HCT116 (cell line): ENCODE measurements at regions not wholly inside any gene's neighbourhood (a gene's known extent, or its start where the extent isn't known, plus 50 kb on each side); places are given as distances from the start of the nearest gene placed in this dataset.

Source experiments
- EZH2 ChIP-seq: fragments of 200-600 bp; sonication (generic); IDR thresholded peaks from 2 replicates; pipeline ENCODE4 v1.6.1; 2017; ENCODE audit warnings: antibody characterized with exemption, mixed run types
- TF ChIP-seq, protein P1 (sequence below), 3 experiments: fragments of 200-600 bp in 1 of 3; sonication (generic) in 1 of 3; IDR thresholded peaks in 2 of 3; conservative IDR thresholded peaks in 1 of 3; 2 replicates each; pipeline ENCODE4 v1.5.1; 2012 to 2017; ENCODE audit warnings: low read depth in 2 of 3, low read length in 2 of 3, antibody characterized with exemption in 1 of 3, borderline replicate concordance in 1 of 3, control low read depth in 1 of 3, mild to moderate bottlenecking in 1 of 3, mixed read lengths in 1 of 3, mixed run types in 1 of 3, moderate library complexity in 1 of 3; ENCODE audit not compliant: insufficient read depth in 1 of 3

DNA sequence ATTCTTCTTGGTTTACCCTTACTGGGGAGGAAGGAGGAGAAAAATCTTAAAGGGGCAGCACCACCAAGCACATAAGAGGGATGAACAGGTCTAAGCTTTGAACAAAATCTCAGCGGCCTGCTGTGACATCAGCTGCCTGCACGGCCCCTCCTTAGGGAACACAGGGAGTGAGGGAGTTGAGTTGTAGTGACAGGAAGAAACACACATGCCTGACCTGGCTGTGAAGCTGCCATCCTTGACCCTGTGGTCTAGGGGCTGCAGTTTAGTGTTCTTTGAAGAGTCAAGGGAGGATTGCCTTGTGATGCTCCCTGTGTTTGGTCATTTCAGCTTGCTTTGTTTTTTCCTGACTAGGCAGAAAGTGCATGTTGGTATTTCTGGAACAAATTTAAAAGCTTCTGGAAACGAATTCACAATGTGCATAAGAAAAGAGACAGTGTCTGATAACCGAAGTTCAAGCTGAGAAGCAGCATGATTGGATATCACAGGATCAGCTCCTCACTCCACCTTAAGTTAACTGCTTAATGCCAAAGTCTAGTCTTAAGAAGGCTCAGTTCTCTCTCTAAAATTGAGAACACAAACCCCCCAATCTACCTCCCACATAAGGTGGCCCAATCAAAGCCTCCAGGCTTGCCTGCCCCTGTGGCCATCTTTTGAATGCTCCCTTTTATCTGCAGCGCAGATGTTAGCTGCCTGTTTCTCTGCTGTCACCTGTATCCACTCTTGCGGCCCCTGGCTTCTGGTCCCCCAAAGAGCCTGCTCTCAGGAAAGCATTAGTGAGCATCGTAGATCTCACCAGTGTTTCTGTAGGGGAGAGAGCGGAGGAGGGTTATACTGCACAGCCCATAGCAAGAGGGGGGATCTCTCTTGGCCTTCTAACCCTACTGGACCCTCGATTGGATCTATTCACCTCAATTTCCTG is 82.2 kb downstream of the SCN11A start:
- TF ChIP-seq, protein P1, sequence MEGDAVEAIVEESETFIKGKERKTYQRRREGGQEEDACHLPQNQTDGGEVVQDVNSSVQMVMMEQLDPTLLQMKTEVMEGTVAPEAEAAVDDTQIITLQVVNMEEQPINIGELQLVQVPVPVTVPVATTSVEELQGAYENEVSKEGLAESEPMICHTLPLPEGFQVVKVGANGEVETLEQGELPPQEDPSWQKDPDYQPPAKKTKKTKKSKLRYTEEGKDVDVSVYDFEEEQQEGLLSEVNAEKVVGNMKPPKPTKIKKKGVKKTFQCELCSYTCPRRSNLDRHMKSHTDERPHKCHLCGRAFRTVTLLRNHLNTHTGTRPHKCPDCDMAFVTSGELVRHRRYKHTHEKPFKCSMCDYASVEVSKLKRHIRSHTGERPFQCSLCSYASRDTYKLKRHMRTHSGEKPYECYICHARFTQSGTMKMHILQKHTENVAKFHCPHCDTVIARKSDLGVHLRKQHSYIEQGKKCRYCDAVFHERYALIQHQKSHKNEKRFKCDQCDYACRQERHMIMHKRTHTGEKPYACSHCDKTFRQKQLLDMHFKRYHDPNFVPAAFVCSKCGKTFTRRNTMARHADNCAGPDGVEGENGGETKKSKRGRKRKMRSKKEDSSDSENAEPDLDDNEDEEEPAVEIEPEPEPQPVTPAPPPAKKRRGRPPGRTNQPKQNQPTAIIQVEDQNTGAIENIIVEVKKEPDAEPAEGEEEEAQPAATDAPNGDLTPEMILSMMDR (IDR thresholded peaks at IDR 0.05 in 2 of 3, conservative IDR thresholded peaks at IDR 0.05 in 1 of 3; ENCODE audit: borderline replicate concordance in 1 of 3, insufficient read depth in 1 of 3, low read depth in 2 of 3, low read length in 2 of 3): no peak
- TF ChIP-seq EZH2: no peak
